CD4-positive, alpha-beta T cell treated with Interleukin-4 for 1 hour (primary cell): ENCODE measurements at regions not wholly inside any gene's neighbourhood (a gene's known extent, or its start where the extent isn't known, plus 50 kb on each side); places are given as distances from the start of the nearest gene placed in this dataset.

Source experiments
- DNase-seq, 2 donors: peaks; one replicate each; pipeline ENCODE4 v3.0.0-alpha.2; 2020 to 2022

GRCh38 chr7:95662987-95663386, 66.7 kb upstream of the PDK4 start:
- no peak for DNase-seq

- no peak for DNase-seq
Observed at GRCh38 chr7:95660023-95660434, 63.7 kb upstream of the PDK4 start.

- no peak for DNase-seq
Observed at GRCh38 chr7:95658676-95659075, 62.4 kb upstream of the PDK4 start.

- DNase-seq, result no peak
Observed at GRCh38 chr7:95649546-95649945, 53.2 kb upstream of the PDK4 start.

- DNase-seq, result no peak
Observed at GRCh38 chr7:95646350-95646749, 50.0 kb upstream of the PDK4 start.
